ENCODE measurements at regions not wholly inside any gene's neighbourhood (a gene's known extent, or its start where the extent isn't known, plus 50 kb on each side); places are given as distances from the start of the nearest gene placed in this dataset.

- DNase-seq = no peak
These were observed 117.2 kb downstream of the SLC25A24 start for GRCh38 chr1:108082738-108083562.

GRCh38 chr1:108082001-108082400 lies 117.0 kb upstream of the VAV3 start:
- peak in 8 of 14 donors; percentile 5 to 65 (median 24) for DNase-seq

- DNase-seq = no peak
These were observed 115.5 kb upstream of the VAV3 start for GRCh38 chr1:108080448-108080847.

- DNase-seq = no peak
These were observed 114.6 kb upstream of the VAV3 start for GRCh38 chr1:108079440-108080025.

GRCh38 chr1:108077991-108078390 lies 113.0 kb upstream of the VAV3 start:
- no peak for DNase-seq

- no peak for DNase-seq
These were observed 110.1 kb upstream of the VAV3 start for GRCh38 chr1:108075055-108075454.

- DNase-seq = no peak
These were observed 107.8 kb upstream of the VAV3 start for GRCh38 chr1:108072776-108073175.

- no peak for DNase-seq
These were observed 107.2 kb upstream of the VAV3 start for GRCh38 chr1:108072212-108072611.

GRCh38 chr1:108071601-108072000 lies 106.6 kb upstream of the VAV3 start:
- DNase-seq = no peak

- DNase-seq = no peak
These were observed 105.7 kb upstream of the VAV3 start for GRCh38 chr1:108070662-108071061.

- DNase-seq = no peak
These were observed 103.0 kb upstream of the VAV3 start for GRCh38 chr1:108067884-108068540.

- no peak for DNase-seq
These were observed 101.8 kb upstream of the VAV3 start for GRCh38 chr1:108066808-108067207.

- no peak for DNase-seq
These were observed 99.3 kb upstream of the VAV3 start for GRCh38 chr1:108064255-108064654.

- DNase-seq = no peak
These were observed 98.7 kb upstream of the VAV3 start for GRCh38 chr1:108063703-108064102.

GRCh38 chr1:108059945-108060344 lies 95.0 kb upstream of the VAV3 start:
- DNase-seq = no peak

- no peak for DNase-seq
These were observed 92.6 kb upstream of the VAV3 start for GRCh38 chr1:108057541-108057940.

- DNase-seq = no peak
These were observed 91.5 kb upstream of the VAV3 start for GRCh38 chr1:108056436-108056990.

- DNase-seq = no peak
These were observed 90.4 kb upstream of the VAV3 start for GRCh38 chr1:108055387-108055786.

- no peak for DNase-seq
These were observed 89.4 kb upstream of the VAV3 start for GRCh38 chr1:108054396-108054795.

- DNase-seq = no peak
These were observed 88.5 kb upstream of the VAV3 start for GRCh38 chr1:108053270-108054013.

- DNase-seq = no peak
These were observed 86.8 kb upstream of the VAV3 start for GRCh38 chr1:108051631-108052377.
